ENCODE measurements at regions not wholly inside any gene's neighbourhood (a gene's known extent, or its start where the extent isn't known, plus 50 kb on each side); places are given as distances from the start of the nearest gene placed in this dataset.

- no peak for DNase-seq (ENCODE audit: low read depth)
Observed at GRCh38 chr10:21015851-21016250, 118.7 kb upstream of the NEBL start.

DNA sequence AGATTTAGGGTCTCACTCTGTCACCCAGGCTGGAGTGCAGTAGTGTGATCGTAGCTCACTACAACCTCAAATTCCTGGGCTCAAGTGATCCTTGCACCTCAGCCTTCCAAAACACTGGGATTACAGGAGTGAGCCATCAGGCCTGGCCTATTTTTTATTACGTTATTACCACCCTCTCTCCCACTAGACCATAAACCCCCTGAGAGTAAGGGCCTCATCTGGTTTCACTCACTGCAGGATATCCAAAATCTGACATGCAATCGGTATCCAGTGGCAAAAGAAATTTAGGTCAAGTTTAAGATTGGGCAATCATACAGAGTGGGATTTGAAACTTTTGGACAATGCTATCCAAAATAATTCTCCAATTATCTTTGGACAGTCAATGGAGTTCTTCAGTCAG lies 117.0 kb upstream of the NEBL start:
- DNase-seq (ENCODE audit: low read depth), result no peak

- DNase-seq (ENCODE audit: low read depth), result no peak
Observed at GRCh38 chr10:21011433-21012018, 114.4 kb upstream of the NEBL start.

DNA sequence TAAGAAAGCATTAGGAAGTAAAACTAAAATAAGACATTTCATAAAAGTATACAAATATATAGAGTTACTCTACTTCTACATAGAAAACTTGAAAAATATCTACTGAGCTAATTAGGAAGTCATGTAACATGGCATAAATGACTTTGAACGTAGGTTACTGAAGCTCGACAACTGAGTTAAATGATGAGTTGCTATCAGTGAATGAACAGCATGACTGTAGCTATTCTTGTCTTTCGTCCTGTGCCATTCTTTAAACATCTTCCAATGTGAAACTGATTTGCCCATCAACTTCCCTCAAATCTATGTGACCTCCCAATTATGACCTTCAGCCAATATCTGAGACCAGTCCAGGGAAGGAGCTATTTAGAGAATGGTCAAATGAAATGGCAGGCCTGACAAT lies 113.5 kb upstream of the NEBL start:
- no peak for DNase-seq (ENCODE audit: low read depth)

DNA sequence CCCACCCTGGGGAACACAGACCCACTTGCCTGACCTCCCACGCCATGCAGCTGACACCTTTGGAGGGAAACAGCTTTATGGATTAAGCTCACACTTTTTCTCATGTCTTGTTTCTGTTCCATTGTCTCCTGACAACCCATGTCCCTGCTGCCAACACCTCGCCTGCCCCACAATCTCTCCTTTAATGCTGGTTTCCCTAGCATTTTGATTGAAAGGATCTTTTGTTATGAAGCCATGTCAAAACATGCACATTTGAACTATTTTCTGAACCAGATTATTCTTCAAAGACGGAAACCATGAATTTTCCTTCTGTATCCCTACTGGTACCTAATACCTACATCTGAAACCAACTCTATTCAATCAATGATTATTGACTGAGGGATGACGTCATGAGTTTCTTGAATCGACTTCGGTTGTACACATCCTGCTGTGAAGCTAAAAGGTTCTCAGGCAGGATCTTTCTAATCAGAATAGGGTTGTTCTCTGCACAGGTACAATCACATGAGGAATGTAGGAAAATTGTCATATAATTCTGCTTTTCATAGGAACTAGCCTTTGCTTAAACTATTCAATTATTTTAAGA lies 106.2 kb upstream of the NEBL start:
- no peak for DNase-seq (ENCODE audit: low read depth)

- DNase-seq (ENCODE audit: low read depth), result no peak
Observed at GRCh38 chr10:21002091-21002878, 105.2 kb upstream of the NEBL start.

GRCh38 chr10:20999699-21000098 lies 102.6 kb upstream of the NEBL start:
- no peak for DNase-seq (ENCODE audit: low read depth)

GRCh38 chr10:20998036-20998435 lies 100.9 kb upstream of the NEBL start:
- no peak for DNase-seq (ENCODE audit: low read depth)

GRCh38 chr10:20995123-20995987 lies 98.2 kb upstream of the NEBL start:
- DNase-seq (ENCODE audit: low read depth), result no peak

GRCh38 chr10:20993830-20994527 lies 96.9 kb upstream of the NEBL start:
- DNase-seq (ENCODE audit: low read depth), result no peak

GRCh38 chr10:20993389-20993788 lies 96.3 kb upstream of the NEBL start:
- no peak for DNase-seq (ENCODE audit: low read depth)

GRCh38 chr10:20991526-20991925 lies 94.4 kb upstream of the NEBL start:
- no peak for DNase-seq (ENCODE audit: low read depth)

DNA sequence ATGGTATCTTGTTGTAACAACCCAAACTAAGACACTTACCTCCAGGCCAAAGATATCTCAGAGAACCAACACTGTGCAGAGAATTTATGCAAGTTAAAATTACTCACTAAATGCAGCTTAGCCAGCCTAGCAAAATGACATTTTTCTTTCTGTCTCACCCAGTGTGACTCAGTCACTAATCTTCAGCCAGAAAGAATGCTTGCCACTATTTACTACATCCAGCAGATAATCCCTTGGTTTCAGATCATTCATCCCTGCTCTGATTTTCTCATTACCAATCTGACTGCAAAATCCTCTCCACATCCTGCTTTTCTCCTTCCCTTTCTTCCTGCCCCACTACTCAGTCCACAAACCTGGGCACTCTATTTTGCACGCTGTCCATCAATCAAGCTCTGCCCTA lies 93.5 kb upstream of the NEBL start:
- no peak for DNase-seq (ENCODE audit: low read depth)

- no peak for DNase-seq (ENCODE audit: low read depth)
Observed at GRCh38 chr10:20988357-20988983, 91.4 kb upstream of the NEBL start.

DNA sequence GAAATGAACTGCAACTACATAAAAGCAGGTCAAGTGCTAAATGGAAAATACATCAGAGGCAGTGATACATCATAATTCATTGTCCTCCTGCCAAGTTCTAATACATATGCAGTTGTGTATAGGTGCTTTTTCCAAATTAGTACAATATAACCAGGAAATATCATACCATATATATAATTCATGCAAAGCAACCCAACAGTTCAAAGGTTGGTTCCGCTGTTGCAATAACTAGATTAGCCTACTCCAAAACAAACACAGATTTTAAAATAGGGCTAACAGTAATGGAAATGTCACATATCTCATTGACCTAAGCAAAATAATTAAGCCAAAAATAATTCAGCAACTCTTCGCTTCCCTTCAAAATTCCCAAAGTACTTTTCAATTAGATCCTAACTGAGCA lies 88.9 kb upstream of the NEBL start:
- no peak for DNase-seq (ENCODE audit: low read depth)

GRCh38 chr10:20984662-20985061 lies 87.6 kb upstream of the NEBL start:
- DNase-seq (ENCODE audit: low read depth), result no peak

DNA sequence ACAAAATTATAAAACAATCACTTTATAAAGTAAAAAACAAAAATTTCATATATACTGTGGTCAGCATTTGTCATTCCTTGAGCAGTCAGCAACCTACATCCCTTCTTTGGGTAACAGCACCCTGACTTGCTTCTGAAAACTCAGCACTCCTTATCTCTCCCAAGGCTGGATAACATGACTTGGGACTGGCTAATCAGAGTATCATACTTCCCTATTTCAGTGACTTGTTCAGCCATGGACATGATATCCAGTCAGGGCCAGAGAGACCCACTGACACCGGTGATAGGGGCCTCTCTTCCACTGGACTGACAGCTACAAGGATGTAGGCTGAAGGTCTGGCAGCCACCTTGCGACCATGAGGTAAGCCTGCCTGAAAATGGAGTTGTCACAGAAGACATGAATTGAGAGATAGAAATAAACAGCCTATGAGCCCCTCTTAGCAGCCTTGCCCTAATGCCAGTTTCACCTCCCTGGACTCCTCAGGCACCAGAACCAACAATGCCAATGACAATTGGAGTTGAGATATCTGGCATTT lies 84.4 kb upstream of the NEBL start:
- no peak for DNase-seq (ENCODE audit: low read depth)

DNA sequence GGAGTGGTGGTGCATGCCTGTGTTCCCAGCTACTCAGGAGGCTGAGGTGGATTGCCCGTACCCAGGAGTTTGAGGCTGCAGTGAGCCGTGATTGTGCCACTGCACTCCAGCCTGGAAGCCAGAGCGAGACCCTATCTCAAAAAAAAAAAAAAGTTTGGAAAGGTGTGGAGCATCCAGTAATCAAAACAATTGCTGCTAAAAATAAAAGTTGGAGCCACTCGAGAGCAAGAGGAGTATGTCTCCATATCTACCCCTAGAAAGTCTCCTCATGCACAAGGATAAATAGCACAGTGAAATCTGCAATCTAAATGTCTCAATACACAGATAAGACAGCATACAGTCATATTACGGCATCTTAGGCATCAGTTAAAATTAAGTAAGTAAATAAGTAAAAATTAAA lies 81.5 kb upstream of the NEBL start:
- DNase-seq (ENCODE audit: low read depth), result no peak

DNA sequence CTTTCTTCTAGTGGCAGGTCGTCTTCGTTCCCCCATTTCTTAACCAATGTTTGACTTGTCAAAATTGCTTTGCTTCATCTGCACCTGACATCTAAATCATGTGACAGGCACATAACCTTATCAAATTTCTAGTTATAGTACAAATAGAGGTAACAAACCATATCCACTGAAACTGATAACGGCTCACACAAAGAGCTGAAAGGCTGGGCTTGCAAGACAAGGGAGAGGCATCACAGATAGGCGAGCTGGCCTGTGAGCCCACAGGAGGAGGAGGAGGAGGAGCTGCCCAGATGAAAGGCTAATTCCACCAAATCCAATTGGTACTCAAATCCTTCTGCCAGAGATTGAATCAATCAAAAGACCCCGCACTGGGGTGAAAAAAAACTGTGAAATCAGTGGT lies 80.2 kb upstream of the NEBL start:
- DNase-seq (ENCODE audit: low read depth), result no peak

- DNase-seq (ENCODE audit: low read depth), result no peak
Observed at GRCh38 chr10:20976891-20977290, 79.8 kb upstream of the NEBL start.

GRCh38 chr10:20976390-20976789 lies 79.3 kb upstream of the NEBL start:
- no peak for DNase-seq (ENCODE audit: low read depth)

Measured in stimulated activated CD8-positive, alpha-beta memory T cell treated with anti-CD3 and anti-CD28 coated beads, Interleukin-15, amount 100 ng/mL, for 24 hours (primary cell).